Stimulated activated effector memory CD8-positive, alpha-beta T cell treated with anti-CD3 and anti-CD28 coated beads, Interleukin-12 subunit alpha, Interleukin-12 subunit beta, amount 100 ng/mL, for 72 hours (primary cell): ENCODE measurements at regions not wholly inside any gene's neighbourhood (a gene's known extent, or its start where the extent isn't known, plus 50 kb on each side); places are given as distances from the start of the nearest gene placed in this dataset.

Source experiments
- ATAC-seq: fragments of 150-1000 bp; cut with Tn5 transposase; 2 replicates; pipeline ENCODE4 v1.10.0; 2021
- DNase-seq, 2 donors: peaks; one replicate each; pipeline ENCODE4 v3.0.0; 2021 to 2022; ENCODE audit warnings: low spot score in 2 of 2
- H3K27ac Mint-ChIP-seq: one replicate; pipeline ENCODE4 v1.8.0; 2022; ENCODE audit warnings: mild to moderate bottlenecking, mixed read lengths
- H3K36me3 Mint-ChIP-seq: one replicate; pipeline ENCODE4 v1.8.0; 2022; ENCODE audit warnings: mild to moderate bottlenecking, mixed read lengths
- H3K4me1 Mint-ChIP-seq: one replicate; pipeline ENCODE4 v1.8.0; 2022; ENCODE audit warnings: mixed read lengths
- H3K4me3 Mint-ChIP-seq: one replicate; pipeline ENCODE4 v1.8.0; 2022; ENCODE audit warnings: mild to moderate bottlenecking, mixed read lengths
- H3K9me3 Mint-ChIP-seq: one replicate; pipeline ENCODE4 v1.8.0; 2022; ENCODE audit warnings: mixed read lengths

DNA sequence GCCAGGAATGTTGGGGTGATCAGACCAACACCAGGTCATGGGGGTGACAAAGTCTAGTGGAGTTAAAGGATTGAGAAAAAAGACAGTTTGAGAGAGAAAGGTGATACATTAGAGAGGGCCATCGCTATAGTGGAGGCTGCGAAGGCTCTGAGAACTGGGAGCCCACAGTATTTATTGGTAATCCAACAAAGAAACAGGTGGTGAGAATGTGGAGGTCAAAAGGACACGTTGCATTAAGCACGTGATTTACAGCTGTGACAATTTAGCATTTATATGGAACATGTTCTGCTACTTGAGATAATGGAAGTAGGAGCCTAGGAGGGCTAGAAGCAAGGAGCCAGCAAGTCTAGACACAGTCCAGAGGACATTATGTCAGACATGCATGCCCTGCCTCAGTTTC is 2086.5 kb upstream of the C9orf72 start:
- Mint-ChIP-seq H3K9me3 (peaks cover 24% of the 10 kb centered on the region), H3K27ac (no peak overlapping the region), H3K36me3 (no peaks in the 10 kb centered on the region), H3K4me3 (no peak overlapping the region), H3K4me1 (no peaks in the 10 kb centered on the region)
- ATAC-seq, result no peak
- no peak for DNase-seq

DNA sequence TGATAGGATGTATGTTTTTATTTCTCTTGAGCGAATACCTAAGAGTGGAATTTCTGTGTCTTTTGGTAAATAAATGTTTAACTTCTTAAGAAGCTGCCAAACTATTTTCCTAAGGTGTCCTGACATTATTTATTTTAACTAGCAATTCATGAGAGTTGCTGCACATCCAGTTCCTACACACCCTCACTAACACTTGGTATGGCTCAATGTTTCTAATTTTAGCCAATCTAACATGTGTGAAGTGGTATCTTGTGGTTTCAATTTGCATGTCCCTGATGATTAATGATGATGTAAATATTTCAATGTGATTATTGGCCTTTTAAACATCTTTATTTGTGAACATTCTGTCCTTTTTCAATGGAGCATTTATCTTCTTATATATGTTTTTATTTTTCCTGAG is 2095.5 kb upstream of the C9orf72 start:
- Mint-ChIP-seq H3K9me3 (peaks cover 12% of the 10 kb centered on the region), H3K36me3 (no peaks in the 10 kb centered on the region), H3K4me1 (no peaks in the 10 kb centered on the region), H3K4me3 (no peak overlapping the region), H3K27ac (no peak overlapping the region)
- DNase-seq (no peak), ATAC-seq (no peak)

DNA sequence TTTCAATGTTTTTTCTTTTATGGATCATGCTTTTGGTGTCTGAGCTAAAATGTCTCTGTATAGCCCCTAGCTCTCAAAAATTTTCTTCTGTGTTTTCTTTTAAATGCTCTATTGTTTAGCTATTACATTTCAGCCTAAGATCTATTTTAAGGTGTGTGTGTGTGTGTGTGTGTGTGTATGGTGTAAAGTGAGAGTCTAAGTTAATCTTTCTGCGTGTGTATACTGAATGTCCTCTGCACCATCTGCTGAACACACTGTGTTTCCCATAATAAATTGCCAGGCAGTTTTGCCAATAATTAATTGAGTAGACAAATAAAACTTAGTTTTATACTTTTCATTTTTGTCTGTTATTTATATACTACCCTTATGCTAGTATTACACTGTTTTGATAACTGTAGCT is 2096.3 kb upstream of the C9orf72 start:
- DNase-seq, result no peak
- no peak for ATAC-seq
- H3K4me1 Mint-ChIP-seq, result no peaks in the 10 kb centered on the region
- H3K4me3 Mint-ChIP-seq, result no peak overlapping the region
- H3K27ac Mint-ChIP-seq, result no peak overlapping the region
- H3K9me3 Mint-ChIP-seq, result peaks cover 7% of the 10 kb centered on the region
- no peaks in the 10 kb centered on the region for H3K36me3 Mint-ChIP-seq

DNA sequence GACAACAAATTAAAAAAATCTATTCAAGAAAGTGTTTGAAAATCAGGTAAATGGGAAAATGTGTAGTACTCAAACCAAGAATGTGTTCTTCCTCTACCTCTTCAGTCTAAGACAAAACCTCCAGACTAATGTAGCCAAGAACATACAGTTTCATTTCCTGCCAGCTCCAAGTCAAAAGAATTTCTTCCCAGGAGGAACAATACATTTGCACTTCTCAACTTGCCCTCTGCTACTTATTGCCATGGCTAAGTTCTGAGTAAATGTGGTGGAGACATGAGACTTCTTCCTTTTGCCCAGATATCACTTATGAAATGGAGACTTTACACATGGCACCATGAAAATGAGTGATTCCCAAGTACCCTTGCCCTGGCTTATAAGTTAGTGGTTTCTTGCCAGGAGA is 2112.2 kb upstream of the C9orf72 start:
- ATAC-seq (no peak), DNase-seq (no peak)
- no peak overlapping the region for H3K4me3 Mint-ChIP-seq
- no peaks in the 10 kb centered on the region for H3K36me3 Mint-ChIP-seq
- peaks cover 21% of the 10 kb centered on the region for H3K9me3 Mint-ChIP-seq
- no peak overlapping the region for H3K27ac Mint-ChIP-seq
- no peaks in the 10 kb centered on the region for H3K4me1 Mint-ChIP-seq

DNA sequence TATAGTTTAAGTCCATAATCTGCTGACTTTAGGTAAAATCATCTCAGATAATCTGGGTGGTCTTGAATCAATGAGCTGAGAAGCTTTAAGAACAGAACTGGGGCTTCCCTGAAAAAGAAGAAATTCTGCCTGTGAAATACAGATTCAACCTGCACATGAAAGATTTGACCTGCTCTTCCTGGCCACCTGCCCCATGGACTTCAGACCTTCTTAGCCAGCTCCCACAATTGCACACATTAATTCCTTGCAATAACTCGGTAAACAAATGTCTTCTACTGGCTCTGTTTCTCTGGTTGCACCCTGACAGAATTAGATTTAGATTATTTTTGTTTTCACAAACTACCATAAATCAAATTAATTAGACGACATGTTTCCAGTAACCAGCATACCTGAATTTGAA is 2117.9 kb upstream of the C9orf72 start:
- DNase-seq (no peak), ATAC-seq (no peak)
- no peaks in the 10 kb centered on the region for H3K4me1 Mint-ChIP-seq
- H3K27ac Mint-ChIP-seq, result no peak overlapping the region
- peaks cover 15% of the 10 kb centered on the region for H3K9me3 Mint-ChIP-seq
- H3K4me3 Mint-ChIP-seq, result no peak overlapping the region
- no peaks in the 10 kb centered on the region for H3K36me3 Mint-ChIP-seq

GRCh38 chr9:29691758-29692407 is 2118.6 kb upstream of the C9orf72 start:
- no peak overlapping the region for H3K27ac Mint-ChIP-seq

DNA sequence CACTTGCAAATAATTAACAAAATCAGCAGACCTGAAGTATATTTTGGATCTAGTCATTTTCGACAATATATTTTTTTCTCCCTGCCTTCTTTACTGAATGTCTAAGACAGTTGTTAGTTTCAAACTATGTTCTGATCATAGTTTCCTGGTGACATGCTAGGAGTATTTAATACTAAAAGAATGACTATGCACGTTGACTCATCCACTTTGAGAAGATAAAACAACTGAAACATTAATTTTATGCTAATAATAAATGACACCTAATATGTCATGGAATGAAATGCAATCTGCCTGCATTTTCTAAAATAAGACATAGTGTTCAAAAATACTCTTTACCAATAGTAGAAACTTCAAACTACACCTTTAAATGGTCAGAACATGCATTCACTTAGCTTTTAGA is 2123.7 kb upstream of the C9orf72 start:
- Mint-ChIP-seq H3K4me1 (no peaks in the 10 kb centered on the region), H3K4me3 (no peak overlapping the region), H3K27ac (no peak overlapping the region), H3K9me3 (peaks cover 12% of the 10 kb centered on the region), H3K36me3 (no peaks in the 10 kb centered on the region)
- ATAC-seq (no peak), DNase-seq (no peak)

More at GRCh38 chr9:29691758-29692407, 2118.6 kb upstream of the C9orf72 start:
- no peak overlapping the region for H3K4me3 Mint-ChIP-seq
- ATAC-seq, result no peak
- no peaks in the 10 kb centered on the region for H3K4me1 Mint-ChIP-seq
- no peaks in the 10 kb centered on the region for H3K36me3 Mint-ChIP-seq
- H3K9me3 Mint-ChIP-seq, result peaks cover 15% of the 10 kb centered on the region
- DNase-seq, result no peak

GRCh38 chr9:29701559-29701958 is 2128.3 kb upstream of the C9orf72 start:
- DNase-seq (no peak), ATAC-seq (no peak)
- Mint-ChIP-seq H3K36me3 (no peaks in the 10 kb centered on the region), H3K27ac (no peak overlapping the region), H3K4me1 (no peaks in the 10 kb centered on the region), H3K4me3 (no peak overlapping the region), H3K9me3 (peaks cover 15% of the 10 kb centered on the region)

DNA sequence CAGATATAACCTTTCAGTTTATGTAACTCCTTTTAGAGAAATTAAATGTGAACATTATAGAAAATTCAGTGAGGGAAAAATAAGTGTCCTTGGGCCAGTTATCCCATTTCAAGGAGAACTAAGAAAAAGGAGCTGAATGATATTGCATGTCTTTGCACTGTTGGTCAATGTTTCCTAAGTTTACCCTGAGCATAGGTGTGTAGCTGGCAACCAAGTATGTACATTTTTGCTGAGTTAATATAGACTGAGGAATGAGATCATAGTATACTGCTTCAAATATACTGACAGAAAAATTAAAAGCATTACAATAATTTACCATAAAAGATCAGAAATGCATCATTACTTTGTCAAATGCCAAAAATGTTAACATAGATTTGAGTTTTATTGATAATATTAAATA is 2128.7 kb upstream of the C9orf72 start:
- Mint-ChIP-seq H3K9me3 (peaks cover 15% of the 10 kb centered on the region), H3K4me3 (no peak overlapping the region), H3K36me3 (no peaks in the 10 kb centered on the region), H3K27ac (no peak overlapping the region), H3K4me1 (no peaks in the 10 kb centered on the region)
- no peak for ATAC-seq
- no peak for DNase-seq

GRCh38 chr9:29714860-29715259 is 2141.6 kb upstream of the C9orf72 start:
- Mint-ChIP-seq H3K9me3 (peaks cover 11% of the 10 kb centered on the region), H3K4me1 (no peaks in the 10 kb centered on the region), H3K4me3 (no peak overlapping the region), H3K27ac (no peak overlapping the region), H3K36me3 (no peaks in the 10 kb centered on the region)
- ATAC-seq (no peak), DNase-seq (no peak)

DNA sequence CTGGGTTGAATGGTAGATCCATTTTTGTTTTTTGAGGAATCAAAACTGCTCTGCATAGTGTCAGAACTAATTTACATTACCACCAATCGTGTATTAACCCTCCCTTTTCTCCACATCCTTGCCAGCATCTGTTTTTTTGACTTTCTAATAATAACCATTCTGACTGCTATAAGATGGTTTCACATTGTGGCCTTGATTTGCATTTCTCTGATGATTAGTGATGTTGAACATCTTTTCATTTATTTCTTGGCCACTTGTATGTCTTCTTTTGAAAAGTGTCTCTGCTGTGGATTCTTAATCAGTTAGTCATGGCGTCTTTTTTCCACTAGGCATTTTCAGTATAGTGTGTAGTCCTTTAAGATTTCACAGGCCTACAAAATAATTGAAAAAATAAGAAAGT is 2144.3 kb upstream of the C9orf72 start:
- H3K9me3 Mint-ChIP-seq, result peaks cover 10% of the 10 kb centered on the region
- DNase-seq, result no peak
- H3K36me3 Mint-ChIP-seq, result no peaks in the 10 kb centered on the region
- no peak for ATAC-seq
- H3K27ac Mint-ChIP-seq, result no peak overlapping the region
- H3K4me1 Mint-ChIP-seq, result no peaks in the 10 kb centered on the region
- no peak overlapping the region for H3K4me3 Mint-ChIP-seq

- Mint-ChIP-seq H3K9me3 (peaks cover 12% of the 10 kb centered on the region), H3K27ac (no peak overlapping the region), H3K36me3 (no peaks in the 10 kb centered on the region), H3K4me3 (no peak overlapping the region), H3K4me1 (no peaks in the 10 kb centered on the region)
- DNase-seq (no peak), ATAC-seq (no peak)
Observed at GRCh38 chr9:29730163-29730562, 2156.9 kb upstream of the C9orf72 start.

GRCh38 chr9:29740518-29740917 is 2167.2 kb upstream of the C9orf72 start:
- H3K36me3 Mint-ChIP-seq, result no peaks in the 10 kb centered on the region
- ATAC-seq (no peak), DNase-seq (no peak)
- H3K4me1 Mint-ChIP-seq, result no peaks in the 10 kb centered on the region
- H3K9me3 Mint-ChIP-seq, result peaks cover 12% of the 10 kb centered on the region
- H3K4me3 Mint-ChIP-seq, result no peak overlapping the region
- no peak overlapping the region for H3K27ac Mint-ChIP-seq

GRCh38 chr9:29741169-29741568 is 2167.9 kb upstream of the C9orf72 start:
- H3K4me1 Mint-ChIP-seq, result no peaks in the 10 kb centered on the region
- H3K36me3 Mint-ChIP-seq, result no peaks in the 10 kb centered on the region
- no peak for ATAC-seq
- DNase-seq, result no peak
- no peak overlapping the region for H3K27ac Mint-ChIP-seq
- no peak overlapping the region for H3K4me3 Mint-ChIP-seq
- peaks cover 12% of the 10 kb centered on the region for H3K9me3 Mint-ChIP-seq

- no peak overlapping the region for H3K4me3 Mint-ChIP-seq
- ATAC-seq (no peak), DNase-seq (no peak)
- H3K4me1 Mint-ChIP-seq, result no peaks in the 10 kb centered on the region
- peaks cover 5% of the 10 kb centered on the region for H3K9me3 Mint-ChIP-seq
- H3K36me3 Mint-ChIP-seq, result no peaks in the 10 kb centered on the region
- H3K27ac Mint-ChIP-seq, result no peak overlapping the region
Observed at GRCh38 chr9:29750062-29750461, 2176.8 kb upstream of the C9orf72 start.

DNA sequence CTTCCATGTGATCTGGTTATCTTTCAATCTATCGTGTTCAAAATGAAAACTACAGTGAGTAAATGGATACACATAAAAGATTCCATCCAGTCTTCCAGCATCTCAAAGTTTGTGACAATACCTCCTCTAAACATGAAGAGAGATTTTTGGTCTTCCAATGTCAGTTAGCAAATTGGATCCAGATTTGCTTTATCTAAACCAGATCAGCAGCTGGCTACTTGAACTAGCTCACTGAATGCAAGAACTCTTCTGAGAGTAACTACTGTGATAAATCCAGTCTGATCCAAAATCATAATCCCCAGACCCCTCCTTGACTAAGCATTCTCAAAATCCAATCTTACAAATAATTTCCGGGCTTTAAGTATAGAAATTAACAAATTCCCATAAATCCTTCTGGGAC is 2177.9 kb upstream of the C9orf72 start:
- Mint-ChIP-seq H3K9me3 (peaks cover 5% of the 10 kb centered on the region), H3K4me1 (no peaks in the 10 kb centered on the region), H3K36me3 (no peaks in the 10 kb centered on the region), H3K27ac (no peak overlapping the region), H3K4me3 (no peak overlapping the region)
- ATAC-seq, result no peak
- no peak for DNase-seq

GRCh38 chr9:29753638-29754037 is 2180.4 kb upstream of the C9orf72 start:
- Mint-ChIP-seq H3K4me1 (no peaks in the 10 kb centered on the region), H3K9me3 (peaks cover 8% of the 10 kb centered on the region), H3K27ac (no peak overlapping the region), H3K4me3 (no peak overlapping the region), H3K36me3 (no peaks in the 10 kb centered on the region)
- no peak for ATAC-seq
- no peak for DNase-seq
